ENCODE measurements at regions not wholly inside any gene's neighbourhood (a gene's known extent, or its start where the extent isn't known, plus 50 kb on each side); places are given as distances from the start of the nearest gene placed in this dataset.

GRCh38 chr15:39332846-39333245 lies 248.0 kb upstream of the THBS1 start:
- Histone ChIP-seq H3F3A (replicated peaks; ENCODE audit: insufficient read depth) (no peaks in the 10 kb centered on the region), H3K4me1 (ENCODE audit: control insufficient read depth in 1 of 2, insufficient read depth in 2 of 2, low read depth in 1 of 2, low read length in 1 of 2) (no peaks in the 10 kb centered on the region; a peak in 1 of 4 replicates), H3K4me3 (ENCODE audit: low read depth in 2 of 2, low read length in 1 of 2) (no peak overlapping the region), H3K9me3 (no peaks in the 10 kb centered on the region), H3K9me2 (no peaks in the 10 kb centered on the region), H3K9ac (no peak overlapping the region), H3K27me3 (ENCODE audit: insufficient read depth) (no peaks in the 10 kb centered on the region), H3K36me3 (replicated peaks in 1 of 2; ENCODE audit: control insufficient read depth in 1 of 2, insufficient read depth in 2 of 2, low read length in 1 of 2) (no peaks in the 10 kb centered on the region), H4K20me1 (ENCODE audit: insufficient read depth) (no peaks in the 10 kb centered on the region), H3K79me2 (ENCODE audit: insufficient read depth) (no peaks in the 10 kb centered on the region), H3K27ac (ENCODE audit: low read depth in 2 of 2, low read length in 1 of 2) (no peak overlapping the region), H2AFZ (ENCODE audit: low read depth) (no peak overlapping the region), H3K4me2 (no peak overlapping the region)
- no peak for DNase-seq
- ChIA-PET POLR2A (no interaction called here), CTCF (no interaction called here)
- WGBS (ENCODE audit: low lambda C conversion rate) = 95% methylated on average over 5 of the region's 5 CpGs
- TF ChIP-seq ELF1 (IDR thresholded peaks at IDR 0.05) (no peak), MEF2A (IDR thresholded peaks at IDR 0.05; ENCODE audit: borderline replicate concordance, low read depth) (no peak), CHD2 (IDR thresholded peaks at IDR 0.05; ENCODE audit: low read length, partially characterized antibody) (no peak), FOXM1 (IDR thresholded peaks at IDR 0.05; ENCODE audit: low read depth) (no peak), MAX (IDR thresholded peaks at IDR 0.05; ENCODE audit: low read depth) (no peak), POLR2AphosphoS5 (IDR thresholded peaks at IDR 0.05; ENCODE audit: low read depth, low read length) (no peak), TEAD4 (IDR thresholded peaks at IDR 0.05; ENCODE audit: borderline replicate concordance, insufficient read depth) (no peak), NRF1 (IDR thresholded peaks at IDR 0.05; ENCODE audit: low read depth, low read length) (no peak), SIN3A (IDR thresholded peaks at IDR 0.05; ENCODE audit: borderline replicate concordance, low read depth, low read length) (no peak), EP300 (IDR thresholded peaks at IDR 0.05; ENCODE audit: borderline replicate concordance in 1 of 2, low read depth in 1 of 2, low read length in 1 of 2) (no peak), CTCF (IDR thresholded peaks at IDR 0.05) (no peak), ZBTB33 (IDR thresholded peaks at IDR 0.05; ENCODE audit: borderline replicate concordance, low read depth) (no peak), REST (IDR thresholded peaks at IDR 0.05; ENCODE audit: low read depth, low read length) (no peak), RCOR1 (IDR thresholded peaks at IDR 0.05; ENCODE audit: low read length) (no peak), FOSL2 (IDR thresholded peaks at IDR 0.05; ENCODE audit: borderline replicate concordance, low read depth) (no peak), YY1 (IDR thresholded peaks at IDR 0.05; ENCODE audit: low read depth) (no peak), GATA2 (CRISPR knock-in tag; IDR thresholded peaks at IDR 0.05) (no peak), EZH2phosphoT487 (IDR thresholded peaks at IDR 0.05; ENCODE audit: borderline replicate concordance, low read depth) (no peak), IRF3 (IDR thresholded peaks at IDR 0.05; ENCODE audit: low read depth, low read length) (no peak)

All from SK-N-SH (cell line).